H1 (cell line): ENCODE measurements at regions not wholly inside any gene's neighbourhood (a gene's known extent, or its start where the extent isn't known, plus 50 kb on each side); places are given as distances from the start of the nearest gene placed in this dataset.
"Not testable (repeated sequence)": the region's sequence is repeated elsewhere in the genome, so short reads cannot be mapped to it uniquely, and the experiment has no call there.

Experiments
- CTCF ChIA-PET: fragments of 300-600 bp; sonication (Branson Sonifier 250); formaldehyde crosslinking; loops from one replicate; lab custom pipeline; 2021; ENCODE audit not compliant: partially characterized antibody; lab: Charles Lee
- POLR2A ChIA-PET: fragments of 300-600 bp; sonication (Branson Sonifier 250); formaldehyde crosslinking; loops from one replicate; lab custom pipeline; 2021; ENCODE audit warnings: inconsistent platforms; ENCODE audit not compliant: partially characterized antibody; lab: Charles Lee
- DNase-seq, 2 experiments: peaks; one replicate each; pipeline versions ENCODE4 v3.0.0 to v3.0.0-alpha.2; 2010 to 2022; ENCODE audit warnings: low spot score in 2 of 2, low read depth in 1 of 2, mixed read lengths in 1 of 2
- FAIRE-seq: peaks from 2 replicates; lab custom pipeline; 2011; peaks lifted over from hg19 to GRCh38; lab: Jason Lieb, UNC
- H2AFZ ChIP-seq: 2 replicates; pipeline ENCODE4 v1.8.1; 2012; ENCODE audit warnings: low read length, inconsistent platforms
- H2AK5ac ChIP-seq: 2 replicates; pipeline ENCODE4 v1.6.1; 2013; ENCODE audit warnings: low read depth, low read length
- H2BK120ac ChIP-seq: replicated peaks from 2 replicates; pipeline ENCODE3; 2013; ENCODE audit warnings: low read depth, low read length, inconsistent platforms
- H2BK12ac ChIP-seq: 2 replicates; pipeline ENCODE4 v1.6.1; 2013; ENCODE audit warnings: low read depth, low read length
- H2BK15ac ChIP-seq: 2 replicates; pipeline ENCODE4 v1.6.1; 2013; ENCODE audit warnings: low read length
- H2BK20ac ChIP-seq: 2 replicates; pipeline ENCODE4 v1.6.1; 2013; ENCODE audit warnings: low read length
- H2BK5ac ChIP-seq: 2 replicates; pipeline ENCODE4 v1.6.1; 2013; ENCODE audit warnings: low read depth, low read length
- H3K14ac ChIP-seq: 2 replicates; pipeline ENCODE4 v1.6.1; 2013; ENCODE audit warnings: inconsistent platforms; ENCODE audit not compliant: insufficient read length
- H3K18ac ChIP-seq: 2 replicates; pipeline ENCODE4 v1.6.1; 2013; ENCODE audit warnings: low read length; ENCODE audit errors: extremely low read depth
- H3K23ac ChIP-seq: 2 replicates; pipeline ENCODE4 v1.6.1; 2013; ENCODE audit warnings: inconsistent platforms; ENCODE audit not compliant: insufficient read length
- H3K23me2 ChIP-seq: 2 replicates; pipeline ENCODE4 v1.6.1; 2013; ENCODE audit warnings: low read depth, low read length
- H3K27ac ChIP-seq: 2 replicates; pipeline ENCODE4 v1.6.1; 2011; ENCODE audit warnings: low read depth, low read length, inconsistent platforms
- H3K27me3 ChIP-seq, 4 experiments: replicated peaks in 1 of 4; 1 replicate in 1 of 4; 2 replicates in 3 of 4; pipeline versions ENCODE4 v1.6.1 to v1.8.1; 2011 to 2013; ENCODE audit warnings: low read length in 3 of 4, mild to moderate bottlenecking in 3 of 4, inconsistent platforms in 2 of 4, mixed read lengths in 2 of 4, moderate library complexity in 1 of 4; ENCODE audit not compliant: control insufficient read depth in 3 of 4, insufficient read depth in 3 of 4; ENCODE audit errors: extremely low read depth in 1 of 4
- H3K36me3 ChIP-seq, 4 experiments: 2 replicates each; pipeline versions ENCODE4 v1.6.1 to v1.8.1; 2011 to 2013; ENCODE audit warnings: mild to moderate bottlenecking in 4 of 4, low read length in 3 of 4, moderate library complexity in 2 of 4, control low read depth in 1 of 4, inconsistent platforms in 1 of 4; ENCODE audit not compliant: insufficient read depth in 4 of 4, control insufficient read depth in 2 of 4
- H3K4ac ChIP-seq: replicated peaks from 2 replicates; pipeline ENCODE3; 2013; ENCODE audit warnings: low read length, low read depth, mixed read lengths, inconsistent platforms; ENCODE audit not compliant: insufficient read length
- H3K4me1 ChIP-seq, 4 experiments: replicated peaks in 1 of 4; 1 replicate in 1 of 4; 2 replicates in 3 of 4; pipeline versions ENCODE4 v1.6.1 to v1.8.1; 2011 to 2013; ENCODE audit warnings: low read length in 3 of 4, inconsistent platforms in 2 of 4, mixed read lengths in 1 of 4; ENCODE audit not compliant: insufficient read depth in 4 of 4, control insufficient read depth in 3 of 4
- H3K4me2 ChIP-seq, 2 experiments: 2 replicates each; pipeline versions ENCODE4 v1.6.1 to v1.8.1; 2011 to 2013; ENCODE audit warnings: low read depth in 2 of 2, low read length in 2 of 2, control low read depth in 1 of 2, inconsistent platforms in 1 of 2, mild to moderate bottlenecking in 1 of 2; ENCODE audit not compliant: insufficient read depth in 1 of 2
- H3K4me3 ChIP-seq, 4 experiments: fragments of 200-600, 300-600 bp in 1 of 4; sonication (generic), shearing (Covaris generic), sonication (Bioruptor Twin) in 1 of 4; 2 replicates each; pipeline versions ENCODE4 v1.5.1 to v1.8.1; 2011 to 2016; ENCODE audit warnings: low read length in 4 of 4, low read depth in 3 of 4, control low read depth in 2 of 4, inconsistent platforms in 2 of 4, mild to moderate bottlenecking in 2 of 4, mixed read lengths in 1 of 4, moderate library complexity in 1 of 4; ENCODE audit not compliant: insufficient read depth in 2 of 4; ENCODE audit errors: extremely low read depth in 1 of 4
- H3K56ac ChIP-seq: replicated peaks from 2 replicates; pipeline ENCODE3; 2013; ENCODE audit warnings: low read depth, mild to moderate bottlenecking, mixed read lengths, low read length, inconsistent platforms; ENCODE audit not compliant: insufficient read length
- H3K79me1 ChIP-seq: 2 replicates; pipeline ENCODE4 v1.6.1; 2013; ENCODE audit warnings: low read depth, low read length, control low read depth
- H3K79me2 ChIP-seq, 2 experiments: 2 replicates each; pipeline versions ENCODE4 v1.6.1 to v1.8.1; 2012 to 2013; ENCODE audit warnings: low read length in 2 of 2, mild to moderate bottlenecking in 2 of 2, inconsistent platforms in 1 of 2; ENCODE audit not compliant: insufficient read depth in 2 of 2, control insufficient read depth in 1 of 2
- H3K9ac ChIP-seq, 4 experiments: replicated peaks in 1 of 4; 1 replicate in 1 of 4; 2 replicates in 3 of 4; pipeline versions ENCODE4 v1.6.1 to v1.8.1; 2011 to 2013; ENCODE audit warnings: low read depth in 3 of 4, low read length in 3 of 4, control low read depth in 2 of 4, mild to moderate bottlenecking in 2 of 4, moderate library complexity in 2 of 4, inconsistent platforms in 1 of 4; ENCODE audit errors: extremely low read depth in 1 of 4
- H3K9me3 ChIP-seq, 2 experiments: 2 replicates each; pipeline versions ENCODE4 v1.6.1 to v1.8.1; 2012 to 2013; ENCODE audit warnings: mild to moderate bottlenecking in 2 of 2, moderate library complexity in 2 of 2, control low read depth in 1 of 2, inconsistent platforms in 1 of 2, low read depth in 1 of 2, low read length in 1 of 2, mixed read lengths in 1 of 2; ENCODE audit not compliant: insufficient read depth in 2 of 2
- H4K20me1 ChIP-seq, 2 experiments: replicated peaks in 1 of 2; 2 replicates each; pipeline versions ENCODE3 to v1.8.1; 2011 to 2013; ENCODE audit warnings: inconsistent platforms in 2 of 2, low read length in 2 of 2, mild to moderate bottlenecking in 1 of 2; ENCODE audit not compliant: insufficient read depth in 2 of 2, control insufficient read depth in 1 of 2
- H4K5ac ChIP-seq: 2 replicates; pipeline ENCODE4 v1.6.1; 2013; ENCODE audit warnings: low read length, low read depth, mixed read lengths, inconsistent platforms; ENCODE audit not compliant: insufficient read length
- H4K8ac ChIP-seq: 2 replicates; pipeline ENCODE4 v1.8.0; 2013; ENCODE audit warnings: mild to moderate bottlenecking, moderate library complexity, low read length, inconsistent platforms; ENCODE audit not compliant: insufficient read depth; ENCODE audit errors: extremely low read depth
- H4K91ac ChIP-seq: replicated peaks from 2 replicates; pipeline ENCODE3; 2013; ENCODE audit warnings: low read length, mixed read lengths, inconsistent platforms; ENCODE audit not compliant: insufficient read length
- RXRA ChIP-seq: IDR thresholded peaks from 2 replicates; pipeline ENCODE4 v1.6.1; 2011; ENCODE audit warnings: low read depth, mild to moderate bottlenecking, low read length, moderate library complexity; ENCODE audit not compliant: insufficient read depth
- SP1 ChIP-seq: IDR thresholded peaks from 2 replicates; pipeline ENCODE4 v1.6.1; 2011; ENCODE audit warnings: low read depth, low read length
- WGBS, 2 experiments: shearing (Covaris generic) in 1 of 2; methylation state at CpG; one replicate each; pipeline versions ENCODE4 v1.1.6 to v1.1.7; 2013 to 2015; ENCODE audit warnings: low lambda C conversion rate in 2 of 2, mixed read lengths in 2 of 2, inconsistent platforms in 1 of 2, low coverage in 1 of 2, missing lambda C conversion rate in 1 of 2; ENCODE audit not compliant: insufficient replicate concordance in 2 of 2, insufficient coverage in 1 of 2, insufficient read length in 1 of 2; ENCODE audit errors: extremely low coverage in 1 of 2, missing lambda C conversion rate in 1 of 2; 5-methylcytosine and 5-hydroxymethylcytosine counted together
- TF ChIP-seq, protein P1 (sequence below): IDR thresholded peaks from 2 replicates; pipeline ENCODE4 v1.6.1; 2012; ENCODE audit warnings: low read length, inconsistent platforms
- TF ChIP-seq, protein P2 (sequence below), 3 experiments: IDR thresholded peaks; 1 replicate in 2 of 3; 2 replicates in 1 of 3; pipeline versions ENCODE4 v1.5.1 to v1.6.1; 2011; ENCODE audit warnings: low read length in 3 of 3, mild to moderate bottlenecking in 3 of 3, inconsistent platforms in 2 of 3, low read depth in 1 of 3, moderate library complexity in 1 of 3; ENCODE audit not compliant: insufficient read depth in 1 of 3; ENCODE audit errors: control extremely low read depth in 1 of 3

DNA sequence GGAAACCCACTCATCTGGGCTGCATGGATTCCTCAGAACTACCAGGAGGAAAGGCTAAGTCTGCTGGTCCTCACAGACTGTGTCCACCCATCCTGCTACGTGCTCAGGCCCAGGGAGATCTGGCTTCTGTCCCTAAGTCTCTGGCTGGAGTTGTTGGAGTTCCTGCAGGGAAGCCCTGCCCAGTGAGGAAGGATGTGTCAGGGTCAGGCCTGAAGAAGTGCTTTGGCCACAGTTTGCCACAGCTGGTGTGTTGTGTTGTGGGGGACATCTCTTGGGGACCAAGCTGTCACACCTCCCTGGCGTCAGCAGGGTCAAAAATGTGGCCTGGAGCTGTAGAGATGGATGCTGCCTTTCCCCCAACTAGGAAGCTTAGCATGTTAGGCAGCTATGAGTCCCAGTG is 684.7 kb downstream of the METTL15 start (continued):
- TF ChIP-seq, protein P1, sequence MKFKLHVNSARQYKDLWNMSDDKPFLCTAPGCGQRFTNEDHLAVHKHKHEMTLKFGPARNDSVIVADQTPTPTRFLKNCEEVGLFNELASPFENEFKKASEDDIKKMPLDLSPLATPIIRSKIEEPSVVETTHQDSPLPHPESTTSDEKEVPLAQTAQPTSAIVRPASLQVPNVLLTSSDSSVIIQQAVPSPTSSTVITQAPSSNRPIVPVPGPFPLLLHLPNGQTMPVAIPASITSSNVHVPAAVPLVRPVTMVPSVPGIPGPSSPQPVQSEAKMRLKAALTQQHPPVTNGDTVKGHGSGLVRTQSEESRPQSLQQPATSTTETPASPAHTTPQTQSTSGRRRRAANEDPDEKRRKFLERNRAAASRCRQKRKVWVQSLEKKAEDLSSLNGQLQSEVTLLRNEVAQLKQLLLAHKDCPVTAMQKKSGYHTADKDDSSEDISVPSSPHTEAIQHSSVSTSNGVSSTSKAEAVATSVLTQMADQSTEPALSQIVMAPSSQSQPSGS = no peak
- no peak for TF ChIP-seq SP1
- no peak for TF ChIP-seq RXRA
- TF ChIP-seq, protein P2, sequence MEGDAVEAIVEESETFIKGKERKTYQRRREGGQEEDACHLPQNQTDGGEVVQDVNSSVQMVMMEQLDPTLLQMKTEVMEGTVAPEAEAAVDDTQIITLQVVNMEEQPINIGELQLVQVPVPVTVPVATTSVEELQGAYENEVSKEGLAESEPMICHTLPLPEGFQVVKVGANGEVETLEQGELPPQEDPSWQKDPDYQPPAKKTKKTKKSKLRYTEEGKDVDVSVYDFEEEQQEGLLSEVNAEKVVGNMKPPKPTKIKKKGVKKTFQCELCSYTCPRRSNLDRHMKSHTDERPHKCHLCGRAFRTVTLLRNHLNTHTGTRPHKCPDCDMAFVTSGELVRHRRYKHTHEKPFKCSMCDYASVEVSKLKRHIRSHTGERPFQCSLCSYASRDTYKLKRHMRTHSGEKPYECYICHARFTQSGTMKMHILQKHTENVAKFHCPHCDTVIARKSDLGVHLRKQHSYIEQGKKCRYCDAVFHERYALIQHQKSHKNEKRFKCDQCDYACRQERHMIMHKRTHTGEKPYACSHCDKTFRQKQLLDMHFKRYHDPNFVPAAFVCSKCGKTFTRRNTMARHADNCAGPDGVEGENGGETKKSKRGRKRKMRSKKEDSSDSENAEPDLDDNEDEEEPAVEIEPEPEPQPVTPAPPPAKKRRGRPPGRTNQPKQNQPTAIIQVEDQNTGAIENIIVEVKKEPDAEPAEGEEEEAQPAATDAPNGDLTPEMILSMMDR (IDR thresholded peaks at IDR 0.05; ENCODE audit: control extremely low read depth in 1 of 3, insufficient read depth in 1 of 3, low read depth in 1 of 3, low read length in 3 of 3) = no peak

DNA sequence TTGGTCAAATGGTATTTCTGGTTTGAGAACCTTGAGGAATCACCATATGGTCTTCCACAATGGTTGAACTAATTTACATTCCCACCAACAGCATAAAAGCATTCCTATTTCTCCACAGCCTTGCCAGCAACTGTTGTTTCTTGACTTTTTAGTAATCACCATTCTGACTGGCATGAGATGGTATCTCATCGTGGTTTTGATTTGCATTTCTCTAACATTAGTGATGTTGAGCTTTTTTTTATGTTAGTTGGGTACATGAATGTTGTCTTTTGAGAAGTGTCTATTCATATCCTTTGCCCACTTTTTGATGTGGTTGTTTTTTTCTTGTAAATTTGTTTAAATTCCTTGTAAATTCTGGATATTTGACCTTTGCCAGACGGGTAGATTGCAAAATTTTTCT is 679.7 kb downstream of the METTL15 start:
- H3K79me1 ChIP-seq, H2BK20ac ChIP-seq, H4K20me1 ChIP-seq, H3K4me2 ChIP-seq, H2BK5ac ChIP-seq, H3K36me3 ChIP-seq, H2AFZ ChIP-seq, H2AK5ac ChIP-seq, POLR2A ChIA-PET, H3K18ac ChIP-seq, H2BK120ac ChIP-seq, H4K5ac ChIP-seq, H3K4ac ChIP-seq, H3K9ac ChIP-seq, H4K8ac ChIP-seq, H3K4me3 ChIP-seq, H3K4me1 ChIP-seq, H3K9me3 ChIP-seq, H3K23ac ChIP-seq, H3K56ac ChIP-seq, DNase-seq, H3K14ac ChIP-seq, H3K27ac ChIP-seq, H3K23me2 ChIP-seq, H3K27me3 ChIP-seq, FAIRE-seq, H3K79me2 ChIP-seq, H2BK15ac ChIP-seq, H2BK12ac ChIP-seq, H4K91ac ChIP-seq, CTCF ChIA-PET: not testable (repeated sequence)
- 94% methylated on average over 2 of the region's 2 CpGs; no CpG with 5 or more reads in 1 of the 2 experiments for WGBS, 2 experiments
